Islet of Langerhans (tissue), 1 donor: ENCODE measurements at regions not wholly inside any gene's neighbourhood (a gene's known extent, or its start where the extent isn't known, plus 50 kb on each side); places are given as distances from the start of the nearest gene placed in this dataset.

Source experiments
- FAIRE-seq: peaks from one replicate; lab custom pipeline; 2011; peaks lifted over from hg19 to GRCh38; lab: Jason Lieb, UNC

GRCh38 chr9:14560194-14560593, 133.0 kb downstream of the ZDHHC21 start:
- no peak for FAIRE-seq

GRCh38 chr9:14554886-14555285, 138.3 kb downstream of the ZDHHC21 start:
- FAIRE-seq, result no peak

GRCh38 chr9:14547245-14548060, 145.8 kb downstream of the ZDHHC21 start:
- FAIRE-seq, result no peak

- FAIRE-seq, result no peak
Measured at GRCh38 chr9:14546693-14547092, 146.5 kb downstream of the ZDHHC21 start.

GRCh38 chr9:14542071-14542470, 151.2 kb downstream of the ZDHHC21 start:
- no peak for FAIRE-seq

- no peak for FAIRE-seq
Measured at GRCh38 chr9:14538526-14538925, 154.7 kb downstream of the ZDHHC21 start.

- no peak for FAIRE-seq
Measured at GRCh38 chr9:14535161-14535955, 157.9 kb downstream of the ZDHHC21 start.

GRCh38 chr9:14533867-14534640, 159.2 kb downstream of the ZDHHC21 start:
- FAIRE-seq, result no peak

- FAIRE-seq, result no peak
Measured at GRCh38 chr9:14532456-14533115, 160.6 kb downstream of the ZDHHC21 start.

- FAIRE-seq, result no peak
Measured at GRCh38 chr9:14531341-14532269, 161.6 kb downstream of the ZDHHC21 start.

GRCh38 chr9:14530841-14531240, 162.4 kb downstream of the ZDHHC21 start:
- no peak for FAIRE-seq

GRCh38 chr9:14530366-14530765, 162.9 kb downstream of the ZDHHC21 start:
- FAIRE-seq, result no peak

GRCh38 chr9:14529629-14530028, 163.6 kb downstream of the ZDHHC21 start:
- no peak for FAIRE-seq

GRCh38 chr9:14529054-14529453, 164.2 kb downstream of the ZDHHC21 start:
- no peak for FAIRE-seq

- no peak for FAIRE-seq
Measured at GRCh38 chr9:14526504-14526903, 166.7 kb downstream of the ZDHHC21 start.

GRCh38 chr9:14525856-14526255, 167.4 kb downstream of the ZDHHC21 start:
- no peak for FAIRE-seq

- FAIRE-seq, result no peak
Measured at GRCh38 chr9:14524873-14525515, 168.2 kb downstream of the ZDHHC21 start.

- no peak for FAIRE-seq
Measured at GRCh38 chr9:14523545-14523944, 169.7 kb downstream of the ZDHHC21 start.

GRCh38 chr9:14522627-14523379, 170.4 kb downstream of the ZDHHC21 start:
- FAIRE-seq, result no peak

GRCh38 chr9:14520341-14520740, 172.9 kb downstream of the ZDHHC21 start:
- FAIRE-seq, result no peak
